Right ventricle myocardium inferior (tissue), 1 donor: ENCODE measurements at regions not wholly inside any gene's neighbourhood (a gene's known extent, or its start where the extent isn't known, plus 50 kb on each side); places are given as distances from the start of the nearest gene placed in this dataset.
"Not testable (repeated sequence)": the region's sequence is repeated elsewhere in the genome, so short reads cannot be mapped to it uniquely, and the experiment has no call there.

Source experiments
- ATAC-seq: fragments of 200-7000 bp; cut with Tn5 transposase; one replicate; pipeline ENCODE4 v1.9.1; 2020; ENCODE audit warnings: mild to moderate bottlenecking, moderate library complexity
- DNase-seq: peaks from one replicate; pipeline ENCODE4 v3.0.0; 2021; ENCODE audit errors: missing footprints
- intact Hi-C: fragments of 100-400 bp; cut with DNase I; formaldehyde crosslinking; loops from one replicate; pipeline ENCODE4 v1.11.0; 2022
- donor health status: DM: no; HTN: yes; CAD: no; lungs with severe emphysema.

GRCh38 chr9:97248252-97248651, 59.2 kb upstream of the CCDC180 start:
- ATAC-seq, DNase-seq, intact Hi-C loops: not testable (repeated sequence)

GRCh38 chr9:97243606-97244005, 63.9 kb upstream of the CCDC180 start:
- DNase-seq: no peak
- intact Hi-C loops: no loop called here
- ATAC-seq: no peak

- DNase-seq, intact Hi-C loops, ATAC-seq: not testable (repeated sequence)
Measured at GRCh38 chr9:97241430-97241829, 66.0 kb upstream of the CCDC180 start.

GRCh38 chr9:97237951-97238889, 69.2 kb upstream of the CCDC180 start:
- DNase-seq (peak; percentile 88), ATAC-seq (peak; percentile 99)
- intact Hi-C loops: loop anchor here (5.0 kb wide), 1 partner anchor 381 kb away; no protein-coding TSS in a partner anchor

- DNase-seq (no peak), ATAC-seq (no peak)
- intact Hi-C loops: loop anchor here (5.0 kb wide), 1 partner anchor 380 kb away; no protein-coding TSS in a partner anchor
Measured at GRCh38 chr9:97237311-97237786, 70.1 kb upstream of the CCDC180 start.

- ATAC-seq, DNase-seq, intact Hi-C loops: not testable (repeated sequence)
Measured at GRCh38 chr9:97233009-97233400, 74.5 kb upstream of the CCDC180 start.

GRCh38 chr9:97232060-97233008, 75.1 kb upstream of the CCDC180 start:
- DNase-seq, ATAC-seq, intact Hi-C loops: not testable (repeated sequence)

GRCh38 chr9:97222393-97222792, 85.1 kb upstream of the CCDC180 start:
- DNase-seq, intact Hi-C loops, ATAC-seq: not testable (repeated sequence)

GRCh38 chr9:97221478-97222355, 85.7 kb upstream of the CCDC180 start:
- DNase-seq: peak; percentile 79
- intact Hi-C loops: not testable (repeated sequence)
- ATAC-seq: peak; percentile 95

- no peak for DNase-seq
- intact Hi-C loops: no loop called here
- no peak for ATAC-seq
Measured at GRCh38 chr9:97220894-97221477, 86.5 kb upstream of the CCDC180 start.

- intact Hi-C loops, DNase-seq, ATAC-seq: not testable (repeated sequence)
Measured at GRCh38 chr9:97220396-97220795, 87.1 kb upstream of the CCDC180 start.

GRCh38 chr9:97219443-97220140, 87.9 kb upstream of the CCDC180 start:
- intact Hi-C loops, DNase-seq, ATAC-seq: not testable (repeated sequence)

GRCh38 chr9:97215127-97215526, 92.3 kb upstream of the CCDC180 start:
- ATAC-seq, intact Hi-C loops, DNase-seq: not testable (repeated sequence)

GRCh38 chr9:97214556-97214955, 92.9 kb upstream of the CCDC180 start:
- ATAC-seq, intact Hi-C loops, DNase-seq: not testable (repeated sequence)

- ATAC-seq, intact Hi-C loops, DNase-seq: not testable (repeated sequence)
Measured at GRCh38 chr9:97199683-97200082, 107.8 kb upstream of the CCDC180 start.

GRCh38 chr9:97193767-97194166, 113.7 kb upstream of the CCDC180 start:
- intact Hi-C loops, DNase-seq: not testable (repeated sequence)

GRCh38 chr9:97188545-97188944, 118.9 kb upstream of the CCDC180 start:
- intact Hi-C loops: no loop called here
- DNase-seq (no peak), ATAC-seq (no peak)

More at GRCh38 chr9:97193767-97194166, 113.7 kb upstream of the CCDC180 start:
- not testable (repeated sequence) for ATAC-seq
